A549 (cell line): ENCODE measurements at regions not wholly inside any gene's neighbourhood (a gene's known extent, or its start where the extent isn't known, plus 50 kb on each side); places are given as distances from the start of the nearest gene placed in this dataset.

Source experiments
- BCL3 ChIP-seq: fragments of >200 bp; sonication (Bioruptor Twin); formaldehyde crosslinking; IDR thresholded peaks from 3 replicates; pipeline ENCODE4 v1.6.1; 2016
- BHLHE40 ChIP-seq: IDR thresholded peaks from 2 replicates; pipeline ENCODE4 v1.6.1; 2012; ENCODE audit warnings: low read depth, low read length, inconsistent platforms
- POLR2A ChIP-seq: IDR thresholded peaks from 2 replicates; pipeline ENCODE4 v1.6.1; 2012; ENCODE audit warnings: mild to moderate bottlenecking, low read length
- RFX5 ChIP-seq: fragments of 450-650 bp; IDR thresholded peaks from 2 replicates; pipeline ENCODE4 v1.7.1; 2014; ENCODE audit warnings: antibody characterized with exemption, mild to moderate bottlenecking, moderate library complexity
- ZFP36 ChIP-seq: fragments of 450-650 bp; IDR thresholded peaks from 2 replicates; pipeline ENCODE4 v1.6.1; 2014; ENCODE audit warnings: borderline replicate concordance; ENCODE audit not compliant: partially characterized antibody
- TF ChIP-seq, protein P1 (sequence below): fragments of >200 bp; sonication (Bioruptor Twin); formaldehyde crosslinking; IDR thresholded peaks from 3 replicates; pipeline ENCODE4 v1.5.1; 2016

DNA sequence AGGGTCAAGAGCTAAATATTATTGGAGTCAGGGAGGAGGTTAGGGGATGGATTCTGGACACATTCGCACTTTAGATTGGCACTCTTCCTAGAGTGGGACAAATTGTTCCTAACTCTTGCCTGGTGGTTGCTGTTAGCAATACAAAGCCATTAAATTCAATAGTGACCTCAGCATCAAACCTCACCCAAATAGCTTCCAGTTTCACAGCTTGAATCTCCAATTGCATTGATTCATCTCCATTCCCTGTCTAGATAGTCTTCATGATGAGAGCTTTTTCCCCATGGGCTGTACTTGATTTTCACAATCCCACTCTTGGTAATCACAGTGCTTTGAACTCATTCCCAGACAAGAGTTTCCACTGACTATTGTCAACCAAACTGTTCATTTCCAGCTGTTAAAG, 585.9 kb upstream of the SYT4 start:
- TF ChIP-seq BCL3: no peak
- TF ChIP-seq, protein P1, sequence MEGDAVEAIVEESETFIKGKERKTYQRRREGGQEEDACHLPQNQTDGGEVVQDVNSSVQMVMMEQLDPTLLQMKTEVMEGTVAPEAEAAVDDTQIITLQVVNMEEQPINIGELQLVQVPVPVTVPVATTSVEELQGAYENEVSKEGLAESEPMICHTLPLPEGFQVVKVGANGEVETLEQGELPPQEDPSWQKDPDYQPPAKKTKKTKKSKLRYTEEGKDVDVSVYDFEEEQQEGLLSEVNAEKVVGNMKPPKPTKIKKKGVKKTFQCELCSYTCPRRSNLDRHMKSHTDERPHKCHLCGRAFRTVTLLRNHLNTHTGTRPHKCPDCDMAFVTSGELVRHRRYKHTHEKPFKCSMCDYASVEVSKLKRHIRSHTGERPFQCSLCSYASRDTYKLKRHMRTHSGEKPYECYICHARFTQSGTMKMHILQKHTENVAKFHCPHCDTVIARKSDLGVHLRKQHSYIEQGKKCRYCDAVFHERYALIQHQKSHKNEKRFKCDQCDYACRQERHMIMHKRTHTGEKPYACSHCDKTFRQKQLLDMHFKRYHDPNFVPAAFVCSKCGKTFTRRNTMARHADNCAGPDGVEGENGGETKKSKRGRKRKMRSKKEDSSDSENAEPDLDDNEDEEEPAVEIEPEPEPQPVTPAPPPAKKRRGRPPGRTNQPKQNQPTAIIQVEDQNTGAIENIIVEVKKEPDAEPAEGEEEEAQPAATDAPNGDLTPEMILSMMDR: no peak
- no peak for TF ChIP-seq ZFP36
- no peak for TF ChIP-seq RFX5
- no peak for TF ChIP-seq POLR2A
- no peak for TF ChIP-seq BHLHE40
